ENCODE measurements at regions not wholly inside any gene's neighbourhood (a gene's known extent, or its start where the extent isn't known, plus 50 kb on each side); places are given as distances from the start of the nearest gene placed in this dataset.

DNA sequence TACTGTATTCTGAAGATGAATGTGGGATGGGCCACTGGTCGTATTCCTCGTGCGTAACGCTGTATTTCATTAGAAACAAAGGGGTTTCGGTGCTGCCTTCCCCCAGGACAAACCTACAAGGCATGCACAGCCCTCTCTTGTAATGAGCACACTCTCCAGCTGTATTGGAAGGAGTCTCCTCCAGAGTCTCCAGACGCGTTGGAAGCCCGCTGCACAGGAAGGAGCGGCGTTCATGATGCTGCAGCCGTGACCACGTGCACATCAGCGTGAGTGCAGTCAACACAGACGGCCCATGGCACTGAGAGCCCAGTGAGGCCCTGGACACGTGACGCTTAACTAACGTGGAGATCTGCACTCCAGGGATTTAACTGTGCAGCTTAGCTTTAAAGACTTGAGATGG, 209.0 kb upstream of the IRX1 start:
- DNase-seq = no peak
- H3K36me3 ChIP-seq = no peaks in the 10 kb centered on the region
- H3K4me3 ChIP-seq = no peak overlapping the region
- no peaks in the 10 kb centered on the region for H3K9me3 ChIP-seq
- H3K27me3 ChIP-seq = no peaks in the 10 kb centered on the region

DNA sequence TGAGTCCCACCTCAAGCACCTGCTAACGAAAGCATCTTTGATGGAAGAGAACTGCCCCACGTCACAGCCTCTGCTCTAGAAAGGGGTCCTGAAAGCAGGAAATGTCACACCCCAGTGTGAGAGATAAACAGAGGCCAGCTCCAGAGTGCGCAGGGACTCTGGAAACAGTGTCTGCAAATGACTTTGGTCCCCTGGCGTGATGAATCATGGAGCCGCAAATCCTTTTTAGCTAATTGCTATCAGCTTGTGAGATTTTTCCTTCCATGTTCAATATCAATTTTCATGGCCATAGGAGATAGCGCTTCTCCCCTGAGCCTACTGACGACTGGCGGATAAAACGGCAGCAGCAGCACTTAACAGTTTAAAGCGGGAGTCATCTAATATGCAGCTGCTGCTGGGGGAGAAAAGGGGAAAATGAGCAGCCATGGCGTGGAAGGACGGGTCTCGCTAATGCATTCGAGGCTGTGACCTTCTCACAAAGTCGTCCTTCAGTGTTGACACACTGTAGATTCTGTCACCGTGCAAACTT, 209.6 kb upstream of the IRX1 start:
- Histone ChIP-seq H3K9me3 (no peaks in the 10 kb centered on the region), H3K27me3 (no peaks in the 10 kb centered on the region), H3K4me3 (no peak overlapping the region), H3K36me3 (no peaks in the 10 kb centered on the region)
- no peak for DNase-seq

DNA sequence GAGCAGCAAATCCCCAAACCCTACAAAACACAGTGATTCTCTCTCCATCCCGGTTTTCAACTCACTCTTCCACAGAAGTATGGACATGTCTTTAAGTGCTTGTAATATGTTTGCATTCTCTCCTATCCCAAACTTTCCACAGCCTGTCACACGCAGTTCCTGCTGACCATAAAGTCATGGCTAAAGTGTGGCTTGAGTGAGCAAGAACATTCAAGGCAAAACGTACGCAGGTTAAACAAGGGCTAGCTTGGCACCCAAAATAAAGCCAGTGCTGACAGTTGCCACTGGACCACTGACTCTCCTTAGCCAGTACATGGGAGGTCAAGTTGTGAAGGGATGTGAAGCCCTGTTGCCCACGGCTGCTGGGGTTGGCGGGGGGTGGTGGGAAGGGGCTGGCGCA, 211.1 kb upstream of the IRX1 start:
- no peaks in the 10 kb centered on the region for H3K9me3 ChIP-seq
- no peak overlapping the region for H3K4me3 ChIP-seq
- no peaks in the 10 kb centered on the region for H3K36me3 ChIP-seq
- DNase-seq = no peak
- no peaks in the 10 kb centered on the region for H3K27me3 ChIP-seq

DNA sequence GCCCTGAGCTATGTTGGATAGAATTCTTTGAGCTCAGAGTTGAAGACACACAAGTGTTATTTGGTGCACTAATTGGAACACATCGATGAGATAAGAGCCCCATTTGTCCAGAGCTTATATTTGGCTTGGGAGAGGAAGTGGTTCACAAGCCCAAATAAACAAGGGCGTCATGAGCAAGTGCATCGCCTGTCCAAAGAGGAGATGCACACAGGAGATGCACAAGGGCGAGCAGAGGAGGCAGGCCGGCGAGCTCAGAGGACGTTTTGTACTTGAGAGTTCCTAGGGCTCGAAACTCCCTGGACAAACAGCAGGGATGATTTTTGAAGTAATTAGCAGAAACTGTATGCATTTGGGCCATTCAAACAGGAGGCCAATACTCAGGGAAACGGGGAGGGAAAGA, 212.8 kb upstream of the IRX1 start:
- Histone ChIP-seq H3K36me3 (no peaks in the 10 kb centered on the region), H3K4me3 (no peak overlapping the region), H3K9me3 (no peaks in the 10 kb centered on the region), H3K27me3 (no peaks in the 10 kb centered on the region)
- DNase-seq = no peak

DNA sequence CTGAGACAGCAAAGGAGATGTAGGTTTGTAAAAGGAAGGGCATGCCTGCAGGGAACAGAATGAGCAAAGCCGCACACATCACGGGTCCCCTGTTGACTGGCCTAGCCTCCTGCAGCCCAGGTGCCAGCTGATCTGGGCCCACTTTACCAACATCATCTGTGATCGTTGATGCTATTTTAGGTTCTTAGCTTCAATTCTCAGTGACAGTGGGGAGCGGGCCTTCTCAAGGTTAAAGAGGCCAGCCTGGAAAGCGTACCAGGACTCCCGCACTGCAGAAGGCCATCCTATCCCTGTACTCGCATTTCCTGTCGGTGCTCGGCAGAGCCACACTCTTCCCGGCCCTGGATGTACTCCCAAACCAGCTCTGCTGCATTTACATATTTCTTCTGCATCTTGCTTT, 213.5 kb upstream of the IRX1 start:
- H3K9me3 ChIP-seq = no peaks in the 10 kb centered on the region

DNA sequence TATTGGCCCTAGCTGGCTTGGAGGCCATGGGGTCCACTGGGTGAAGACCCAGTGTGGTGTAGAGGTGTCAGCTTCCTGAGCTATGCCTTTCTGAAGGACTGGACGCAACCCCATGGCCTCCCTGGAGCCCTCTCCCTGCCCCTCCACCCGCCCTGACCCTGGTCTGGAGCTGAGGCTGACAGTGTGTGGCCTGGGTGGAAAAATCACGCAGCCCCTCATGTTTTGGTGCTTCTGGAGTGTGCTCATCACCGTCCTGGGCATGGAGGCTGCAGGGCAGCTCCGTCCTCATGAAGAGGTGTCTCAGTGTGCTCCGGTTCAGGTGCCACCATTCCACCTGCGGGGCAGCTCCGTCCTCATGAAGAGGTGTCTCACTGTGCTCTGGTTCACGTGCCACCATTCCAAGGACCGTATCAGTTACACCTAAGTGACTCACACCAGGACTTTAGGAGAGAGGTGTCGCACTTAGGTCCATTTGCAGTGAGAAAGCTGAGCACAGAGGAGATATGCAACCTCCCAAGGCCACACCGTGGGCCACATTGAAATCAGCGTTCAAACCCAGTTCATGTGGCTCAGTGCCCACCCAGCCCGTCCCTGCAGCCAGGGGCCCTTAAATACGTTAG, 214.3 kb upstream of the IRX1 start:
- DNase-seq = no peak
- Histone ChIP-seq H3K27me3 (no peaks in the 10 kb centered on the region), H3K4me3 (no peak overlapping the region), H3K36me3 (no peaks in the 10 kb centered on the region), H3K9me3 (no peaks in the 10 kb centered on the region)

More for the DNA sequence above, 213.5 kb upstream of the IRX1 start:
- Histone ChIP-seq H3K4me3 (no peak overlapping the region), H3K27me3 (no peaks in the 10 kb centered on the region), H3K36me3 (no peaks in the 10 kb centered on the region)
- DNase-seq = no peak

DNA sequence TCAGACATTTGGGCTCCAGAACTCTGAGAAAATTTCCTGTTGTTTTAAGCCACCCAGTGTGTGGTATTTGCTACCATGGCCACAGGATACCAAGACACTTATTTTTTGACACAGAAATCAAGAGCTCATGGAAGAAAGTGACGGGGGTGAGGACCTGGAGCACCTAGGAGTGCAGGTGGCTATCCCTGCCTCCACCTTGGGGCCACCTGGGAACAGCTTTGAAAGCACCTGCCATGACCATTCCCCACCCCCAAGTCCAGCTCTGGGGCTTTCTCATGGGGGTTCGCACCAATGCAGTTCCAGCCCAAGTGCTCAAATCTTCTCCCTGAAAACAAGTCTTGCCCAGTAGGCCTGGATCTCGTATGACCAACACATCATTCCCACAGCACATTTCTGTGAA, 214.9 kb upstream of the IRX1 start:
- Histone ChIP-seq H3K9me3 (no peaks in the 10 kb centered on the region), H3K36me3 (no peaks in the 10 kb centered on the region), H3K4me3 (no peak overlapping the region), H3K27me3 (no peaks in the 10 kb centered on the region)
- no peak for DNase-seq

DNA sequence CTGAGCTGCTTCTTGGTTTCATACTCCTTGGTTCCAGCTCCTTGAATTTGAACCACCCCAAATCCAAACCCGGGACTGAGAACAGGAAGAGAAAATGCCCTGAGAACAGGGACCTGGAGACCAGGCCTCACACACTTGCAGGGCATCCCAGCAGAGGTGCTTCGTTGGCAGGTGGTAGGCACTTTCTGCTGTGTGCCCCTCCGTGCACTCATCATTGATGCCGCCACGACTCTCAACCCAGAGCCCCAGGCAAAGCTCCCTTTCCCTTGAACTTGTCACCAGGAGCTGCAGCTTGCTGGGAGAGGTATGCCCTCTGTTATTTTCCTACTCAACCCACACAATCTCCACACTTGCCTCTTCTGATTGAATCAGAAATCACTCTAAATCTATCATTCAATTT, 217.8 kb upstream of the IRX1 start:
- DNase-seq = no peak
- Histone ChIP-seq H3K27me3 (no peaks in the 10 kb centered on the region), H3K9me3 (no peaks in the 10 kb centered on the region; the same call in 1 of the 2 replicates), H3K36me3 (no peaks in the 10 kb centered on the region), H3K4me3 (no peak overlapping the region)

DNA sequence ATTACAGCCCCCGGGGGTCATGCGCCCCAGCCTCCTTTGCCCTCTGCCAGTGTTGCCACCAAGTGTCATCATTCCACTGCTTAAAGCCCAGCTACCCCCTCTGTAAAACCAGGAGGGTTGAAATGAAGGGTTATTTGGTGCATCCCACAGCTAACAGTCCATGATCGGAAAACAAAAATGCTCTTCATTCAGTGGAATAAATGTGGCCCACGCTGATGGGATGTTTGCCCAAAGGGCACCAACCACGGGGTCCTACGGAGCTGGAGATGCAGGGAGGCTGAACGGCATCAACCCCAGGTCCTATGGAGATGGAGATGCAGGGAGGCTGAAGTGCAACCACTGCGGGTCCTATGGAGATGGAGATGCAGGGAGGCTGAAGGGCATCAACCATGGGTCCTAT, 218.5 kb upstream of the IRX1 start:
- DNase-seq = no peak
- no peaks in the 10 kb centered on the region for H3K27me3 ChIP-seq
- H3K36me3 ChIP-seq = no peaks in the 10 kb centered on the region
- H3K9me3 ChIP-seq = peaks cover 6% of the 10 kb centered on the region
- H3K4me3 ChIP-seq = no peak overlapping the region

DNA sequence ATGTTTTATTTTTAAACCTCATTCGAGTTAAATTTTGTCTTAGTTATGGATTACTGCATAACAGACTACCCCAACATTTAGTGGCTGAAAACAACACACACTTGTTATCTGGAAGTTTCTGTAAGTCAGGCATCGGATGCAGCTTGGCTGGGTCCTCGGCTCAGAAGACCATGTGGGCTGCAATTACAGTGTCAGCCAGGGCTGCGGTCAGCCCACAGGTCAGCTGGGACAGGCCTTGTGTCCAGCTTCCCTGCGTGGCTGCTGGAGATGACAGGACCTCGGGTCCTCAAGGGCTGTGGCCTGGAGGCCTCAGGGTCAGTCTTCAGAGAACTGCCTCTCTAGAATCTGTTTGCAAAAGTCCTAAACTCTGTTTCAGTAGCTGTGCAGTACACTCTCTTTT, 219.0 kb upstream of the IRX1 start:
- no peak for DNase-seq
- peaks cover 9% of the 10 kb centered on the region for H3K9me3 ChIP-seq
- H3K4me3 ChIP-seq = no peak overlapping the region
- H3K27me3 ChIP-seq = no peaks in the 10 kb centered on the region
- H3K36me3 ChIP-seq = no peaks in the 10 kb centered on the region

DNA sequence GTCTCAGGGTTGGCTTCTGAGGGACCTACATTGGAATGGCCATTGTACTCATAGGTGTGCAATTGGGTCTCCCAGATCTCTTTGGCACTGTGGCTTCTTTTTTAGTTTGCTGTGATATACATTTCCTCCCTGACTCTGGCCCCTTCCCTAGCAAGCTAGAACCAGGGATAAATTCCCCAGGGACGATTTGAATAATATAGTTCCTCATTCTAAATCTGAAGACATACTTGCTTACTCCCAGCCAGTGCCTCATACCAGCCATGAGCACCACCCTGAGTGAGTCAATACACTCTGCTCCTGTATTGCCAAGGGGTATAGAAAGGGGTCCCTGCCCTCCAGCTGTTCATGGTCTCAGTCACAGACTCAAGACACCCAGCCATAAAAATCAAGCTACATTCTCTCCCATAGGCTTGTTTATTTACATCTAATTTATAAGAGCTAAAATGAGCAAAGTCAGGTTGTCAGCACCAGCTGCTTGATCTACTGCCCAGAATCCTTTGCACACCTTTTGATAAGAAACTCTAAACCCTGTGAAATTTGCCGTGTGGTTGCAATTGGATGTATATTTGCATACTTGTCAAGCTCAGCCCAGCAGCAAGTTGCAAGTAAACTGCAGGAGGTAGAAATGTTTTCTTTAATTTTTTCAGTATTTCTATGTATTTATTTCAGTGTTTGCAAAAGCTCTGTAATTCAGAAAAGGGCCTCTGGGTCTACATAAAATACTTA, 219.9 kb upstream of the IRX1 start:
- no peaks in the 10 kb centered on the region for H3K36me3 ChIP-seq
- H3K4me3 ChIP-seq = no peak overlapping the region
- H3K27me3 ChIP-seq = no peaks in the 10 kb centered on the region
- peaks cover 9% of the 10 kb centered on the region for H3K9me3 ChIP-seq
- no peak for DNase-seq

DNA sequence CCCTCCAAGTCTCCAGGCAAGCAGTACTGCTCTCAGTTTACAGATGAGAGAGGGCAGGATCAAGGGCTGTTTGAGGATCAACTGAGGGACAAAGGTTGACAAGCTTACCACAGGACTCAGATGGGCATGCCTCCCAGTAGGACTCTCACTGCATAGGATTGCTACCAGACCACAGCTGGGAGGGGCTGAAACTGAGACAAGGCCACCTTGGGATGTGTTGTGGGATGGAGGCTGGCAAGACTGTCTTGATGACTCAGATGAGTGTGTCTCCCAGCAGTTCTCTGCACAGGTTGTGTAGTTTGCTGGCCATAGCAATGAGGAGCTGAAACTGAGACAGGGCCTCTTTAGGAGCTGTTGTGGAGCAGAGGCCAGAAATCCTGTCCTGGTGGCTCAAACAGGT, 222.2 kb upstream of the IRX1 start:
- Histone ChIP-seq H3K4me3 (no peak overlapping the region), H3K9me3 (peaks cover 9% of the 10 kb centered on the region), H3K36me3 (no peaks in the 10 kb centered on the region), H3K27me3 (no peaks in the 10 kb centered on the region)
- no peak for DNase-seq

DNA sequence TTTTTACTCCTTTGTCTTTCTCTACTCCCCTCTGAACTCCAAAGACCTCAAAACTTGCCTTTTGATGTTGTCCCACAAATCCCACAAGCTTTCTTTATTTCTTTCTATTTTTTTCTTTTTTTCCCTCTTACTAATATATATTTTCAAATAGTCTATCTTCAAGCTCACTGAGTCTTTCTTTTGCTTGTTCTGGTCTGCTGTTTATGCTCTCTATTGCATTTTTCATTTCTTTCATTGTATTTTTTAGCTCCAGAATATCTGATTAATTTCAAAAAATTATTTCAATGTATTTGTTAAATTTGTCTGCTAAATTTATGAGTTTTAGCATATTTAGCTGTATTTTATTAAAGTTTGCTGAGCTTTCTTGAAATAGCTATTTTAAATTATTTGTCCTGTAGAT, 223.3 kb upstream of the IRX1 start:
- Histone ChIP-seq H3K9me3 (peaks cover 9% of the 10 kb centered on the region), H3K4me3 (no peak overlapping the region), H3K27me3 (no peaks in the 10 kb centered on the region), H3K36me3 (no peaks in the 10 kb centered on the region)
- no peak for DNase-seq

DNA sequence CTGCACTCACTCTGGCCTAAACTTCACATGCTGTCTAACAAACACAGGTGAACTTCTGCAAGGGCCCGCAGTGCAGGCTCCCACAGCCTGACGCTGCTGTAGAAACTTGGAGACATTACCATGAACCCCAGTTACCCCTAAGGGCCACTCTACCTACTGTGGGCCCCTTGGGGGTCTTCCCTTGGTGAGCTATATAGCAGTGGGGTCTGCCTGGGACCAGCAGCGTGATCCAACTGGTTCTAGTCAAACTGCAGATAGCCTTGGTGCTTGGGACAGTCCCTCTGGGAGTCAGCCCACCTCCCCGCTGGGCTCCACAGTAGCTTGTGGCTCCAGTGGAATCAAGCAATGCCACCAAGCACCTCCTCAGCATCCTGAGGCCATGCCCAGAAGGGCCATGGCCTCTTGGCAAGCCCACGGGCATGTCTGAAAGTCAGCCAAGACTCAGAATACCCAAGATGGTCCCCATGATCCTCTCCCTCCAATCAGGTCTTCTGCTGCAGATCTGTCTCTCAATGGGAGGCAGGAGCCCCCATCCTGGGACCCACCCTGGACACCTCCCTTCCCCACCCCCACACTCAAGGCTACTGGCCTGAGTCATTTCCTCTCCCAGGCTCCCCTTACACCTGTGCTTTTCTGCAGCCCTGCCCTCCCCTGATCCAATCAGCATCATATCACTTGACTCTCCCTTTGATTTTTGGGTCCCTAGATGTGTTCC, 230.0 kb upstream of the IRX1 start:
- Histone ChIP-seq H3K9me3 (no peaks in the 10 kb centered on the region), H3K27me3 (0 out of 2 replicates have a peak, but pooled peaks cover 3% of the 10 kb centered on the region), H3K4me3 (no peak overlapping the region), H3K36me3 (no peaks in the 10 kb centered on the region)
- DNase-seq = no peak

DNA sequence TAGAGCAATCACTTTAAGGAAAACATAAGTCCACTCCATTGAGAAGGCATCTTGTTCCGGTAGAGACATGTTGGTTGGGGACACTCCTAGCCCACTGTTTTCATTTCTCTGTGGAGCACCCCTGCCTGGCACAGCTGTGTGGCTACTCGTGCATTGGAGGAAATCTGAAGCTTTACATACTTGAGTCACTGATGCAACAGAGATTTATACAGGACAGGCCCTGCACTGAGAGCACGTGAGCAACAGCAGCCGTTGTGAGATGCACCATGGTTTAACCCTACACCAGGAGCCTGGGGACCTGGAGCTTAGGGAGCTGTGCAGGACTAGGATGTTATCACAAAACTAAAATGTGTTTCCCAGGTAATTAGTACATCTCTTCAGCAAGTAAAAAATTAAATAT, 230.7 kb upstream of the IRX1 start:
- Histone ChIP-seq H3K4me3 (no peak overlapping the region), H3K36me3 (no peaks in the 10 kb centered on the region), H3K27me3 (0 out of 2 replicates have a peak, but pooled peaks cover 3% of the 10 kb centered on the region), H3K9me3 (no peaks in the 10 kb centered on the region)
- no peak for DNase-seq

DNA sequence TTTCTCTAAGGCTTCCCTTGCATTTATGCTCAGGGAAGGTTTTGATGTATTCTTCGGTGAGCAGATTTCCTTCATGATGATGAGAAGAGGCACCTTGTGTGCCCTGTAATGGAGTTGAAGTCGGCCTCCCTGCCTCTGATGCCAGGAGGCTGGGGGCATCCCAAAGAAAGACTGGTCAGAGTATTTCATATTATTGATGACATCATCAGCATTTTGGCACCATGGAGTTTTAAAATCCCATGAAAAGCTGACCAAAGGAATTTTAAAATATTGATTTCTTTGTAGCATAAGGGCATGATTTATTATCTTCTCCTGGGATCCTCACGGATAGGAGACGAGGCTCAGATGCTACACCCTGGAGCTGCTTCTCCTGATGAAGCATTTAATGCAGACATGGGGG, 231.2 kb upstream of the IRX1 start:
- no peak overlapping the region for H3K4me3 ChIP-seq
- no peaks in the 10 kb centered on the region for H3K36me3 ChIP-seq
- H3K27me3 ChIP-seq = 0 out of 2 replicates have a peak, but pooled peaks cover 3% of the 10 kb centered on the region
- DNase-seq = no peak
- no peaks in the 10 kb centered on the region for H3K9me3 ChIP-seq

DNA sequence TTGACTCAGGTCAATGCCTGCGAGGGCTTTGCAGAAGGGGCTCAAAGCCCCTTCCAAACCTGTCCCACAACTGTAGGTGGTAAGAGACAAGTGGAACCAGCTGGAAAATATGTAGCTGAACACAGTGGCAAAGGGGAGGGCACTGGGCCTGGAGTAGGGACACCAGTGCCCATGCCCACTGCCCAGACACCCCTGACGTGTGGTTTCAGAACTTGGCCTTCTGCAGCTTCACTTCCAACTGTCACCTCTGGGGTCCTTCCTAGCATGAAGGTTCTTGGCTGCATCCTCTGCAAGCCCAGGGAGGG, 233.1 kb upstream of the IRX1 start:
- no peaks in the 10 kb centered on the region for H3K36me3 ChIP-seq
- no peak overlapping the region for H3K4me3 ChIP-seq
- no peaks in the 10 kb centered on the region for H3K9me3 ChIP-seq
- no peak for DNase-seq
- 0 out of 2 replicates have a peak, but pooled peaks cover 3% of the 10 kb centered on the region for H3K27me3 ChIP-seq

Data from MG63 (cell line).